ENCODE measurements at regions not wholly inside any gene's neighbourhood (a gene's known extent, or its start where the extent isn't known, plus 50 kb on each side); places are given as distances from the start of the nearest gene placed in this dataset.

- TF ChIP-seq POLR2AphosphoS5 (IDR thresholded peaks at IDR 0.05; ENCODE audit: borderline replicate concordance, low read depth, low read length) = no peak
- TF ChIP-seq EZH2 (IDR thresholded peaks at IDR 0.05) = no peak
- TF ChIP-seq FOXP2 (optimal IDR thresholded peaks at IDR 0.05; ENCODE audit: control extremely low read depth, extremely low read length, insufficient read depth) = no peak
- H3K27ac ChIP-seq = no peak overlapping the region
- no peak for DNase-seq (ENCODE audit: low read depth, low spot score)
- H3K9me3 ChIP-seq (ENCODE audit: low read depth, low read length) = no peaks in the 10 kb centered on the region
- H3K9ac ChIP-seq (ENCODE audit: insufficient read length) = no peak overlapping the region
- no peaks in the 10 kb centered on the region for H3K36me3 ChIP-seq (ENCODE audit: insufficient read depth, low read length)
- no peak overlapping the region for H3K4me3 ChIP-seq
These were observed 159.3 kb upstream of the CENPW start for GRCh38 chr6:126180585-126180984.

GRCh38 chr6:126181173-126181741, 158.7 kb upstream of the CENPW start:
- no peak for DNase-seq (ENCODE audit: low read depth, low spot score)
- Histone ChIP-seq H3K4me3 (no peak overlapping the region), H3K36me3 (ENCODE audit: insufficient read depth, low read length) (no peaks in the 10 kb centered on the region), H3K27ac (no peak overlapping the region), H3K9ac (ENCODE audit: insufficient read length) (no peak overlapping the region), H3K9me3 (ENCODE audit: low read depth, low read length) (no peaks in the 10 kb centered on the region)
- TF ChIP-seq EZH2 (IDR thresholded peaks at IDR 0.05) (no peak), FOXP2 (optimal IDR thresholded peaks at IDR 0.05; ENCODE audit: control extremely low read depth, extremely low read length, insufficient read depth) (no peak), POLR2AphosphoS5 (IDR thresholded peaks at IDR 0.05; ENCODE audit: borderline replicate concordance, low read depth, low read length) (no peak)

GRCh38 chr6:126181890-126182289, 158.0 kb upstream of the CENPW start:
- Histone ChIP-seq H3K27ac (no peak overlapping the region), H3K9ac (ENCODE audit: insufficient read length) (no peak overlapping the region), H3K36me3 (ENCODE audit: insufficient read depth, low read length) (no peaks in the 10 kb centered on the region), H3K4me3 (no peak overlapping the region), H3K9me3 (ENCODE audit: low read depth, low read length) (no peaks in the 10 kb centered on the region)
- no peak for TF ChIP-seq POLR2AphosphoS5 (IDR thresholded peaks at IDR 0.05; ENCODE audit: borderline replicate concordance, low read depth, low read length)
- TF ChIP-seq EZH2 (IDR thresholded peaks at IDR 0.05) = no peak
- DNase-seq (ENCODE audit: low read depth, low spot score) = no peak

GRCh38 chr6:126182650-126183311, 157.1 kb upstream of the CENPW start:
- no peak overlapping the region for H3K9ac ChIP-seq (ENCODE audit: insufficient read length)
- no peak for DNase-seq (ENCODE audit: low read depth, low spot score)
- H3K4me3 ChIP-seq = no peak overlapping the region
- H3K27ac ChIP-seq = no peak overlapping the region
- TF ChIP-seq EZH2 (IDR thresholded peaks at IDR 0.05) (no peak), POLR2AphosphoS5 (IDR thresholded peaks at IDR 0.05; ENCODE audit: borderline replicate concordance, low read depth, low read length) (no peak), FOXP2 (optimal IDR thresholded peaks at IDR 0.05; ENCODE audit: control extremely low read depth, extremely low read length, insufficient read depth) (no peak)
- H3K9me3 ChIP-seq (ENCODE audit: low read depth, low read length) = no peaks in the 10 kb centered on the region
- H3K36me3 ChIP-seq (ENCODE audit: insufficient read depth, low read length) = no peaks in the 10 kb centered on the region

- Histone ChIP-seq H3K9ac (ENCODE audit: insufficient read length) (no peak overlapping the region), H3K9me3 (ENCODE audit: low read depth, low read length) (no peaks in the 10 kb centered on the region), H3K36me3 (ENCODE audit: insufficient read depth, low read length) (no peaks in the 10 kb centered on the region), H3K27ac (no peak overlapping the region), H3K4me3 (no peak overlapping the region)
- TF ChIP-seq FOXP2 (optimal IDR thresholded peaks at IDR 0.05; ENCODE audit: control extremely low read depth, extremely low read length, insufficient read depth) = no peak
- TF ChIP-seq EZH2 (IDR thresholded peaks at IDR 0.05) = no peak
- TF ChIP-seq POLR2AphosphoS5 (IDR thresholded peaks at IDR 0.05; ENCODE audit: borderline replicate concordance, low read depth, low read length) = no peak
- no peak for DNase-seq (ENCODE audit: low read depth, low spot score)
These were observed 154.1 kb upstream of the CENPW start for GRCh38 chr6:126185774-126186173.

GRCh38 chr6:126188279-126188909, 151.5 kb upstream of the CENPW start:
- no peak for TF ChIP-seq EZH2 (IDR thresholded peaks at IDR 0.05)
- no peak for TF ChIP-seq FOXP2 (optimal IDR thresholded peaks at IDR 0.05; ENCODE audit: control extremely low read depth, extremely low read length, insufficient read depth)
- TF ChIP-seq POLR2AphosphoS5 (IDR thresholded peaks at IDR 0.05; ENCODE audit: borderline replicate concordance, low read depth, low read length) = no peak
- no peak overlapping the region for H3K27ac ChIP-seq
- DNase-seq (ENCODE audit: low read depth, low spot score) = no peak

GRCh38 chr6:126195625-126196236, 144.2 kb upstream of the CENPW start:
- H3K9ac ChIP-seq (ENCODE audit: insufficient read length) = no peak overlapping the region
- no peak for DNase-seq (ENCODE audit: low read depth, low spot score)
- no peak overlapping the region for H3K27ac ChIP-seq
- H3K4me3 ChIP-seq = no peak overlapping the region
- H3K9me3 ChIP-seq (ENCODE audit: low read depth, low read length) = no peaks in the 10 kb centered on the region
- TF ChIP-seq EZH2 (IDR thresholded peaks at IDR 0.05) (no peak), POLR2AphosphoS5 (IDR thresholded peaks at IDR 0.05; ENCODE audit: borderline replicate concordance, low read depth, low read length) (no peak), FOXP2 (optimal IDR thresholded peaks at IDR 0.05; ENCODE audit: control extremely low read depth, extremely low read length, insufficient read depth) (no peak)
- H3K36me3 ChIP-seq (ENCODE audit: insufficient read depth, low read length) = no peaks in the 10 kb centered on the region

More at GRCh38 chr6:126188279-126188909, 151.5 kb upstream of the CENPW start:
- Histone ChIP-seq H3K36me3 (ENCODE audit: insufficient read depth, low read length) (no peaks in the 10 kb centered on the region), H3K9me3 (ENCODE audit: low read depth, low read length) (no peaks in the 10 kb centered on the region), H3K9ac (ENCODE audit: insufficient read length) (no peak overlapping the region), H3K4me3 (no peak overlapping the region)

GRCh38 chr6:126198631-126199030, 141.3 kb upstream of the CENPW start:
- no peak overlapping the region for H3K27ac ChIP-seq
- no peak overlapping the region for H3K4me3 ChIP-seq
- no peaks in the 10 kb centered on the region for H3K9me3 ChIP-seq (ENCODE audit: low read depth, low read length)
- DNase-seq (ENCODE audit: low read depth, low spot score) = no peak
- H3K9ac ChIP-seq (ENCODE audit: insufficient read length) = no peak overlapping the region
- no peak for TF ChIP-seq EZH2 (IDR thresholded peaks at IDR 0.05)
- H3K36me3 ChIP-seq (ENCODE audit: insufficient read depth, low read length) = no peaks in the 10 kb centered on the region
